Esophagus (tissue), 2 donors: ENCODE measurements at regions not wholly inside any gene's neighbourhood (a gene's known extent, or its start where the extent isn't known, plus 50 kb on each side); places are given as distances from the start of the nearest gene placed in this dataset.

Experiments used
- H3K27ac ChIP-seq, 2 donors: one replicate each; pipeline ENCODE4 v1.5.1; 2013; ENCODE audit warnings: low read depth in 2 of 2, mild to moderate bottlenecking in 2 of 2, inconsistent platforms in 1 of 2, low read length in 1 of 2, moderate library complexity in 1 of 2
- H3K27me3 ChIP-seq, 2 donors: one replicate each; pipeline ENCODE4 v1.6.1; 2013; ENCODE audit warnings: low read length in 2 of 2, control low read depth in 1 of 2, mild to moderate bottlenecking in 1 of 2; ENCODE audit not compliant: insufficient read depth in 2 of 2, control insufficient read depth in 1 of 2
- H3K36me3 ChIP-seq, 2 donors: one replicate each; pipeline ENCODE4 v1.6.1; 2013; ENCODE audit warnings: low read length in 1 of 2; ENCODE audit not compliant: control insufficient read depth in 2 of 2, insufficient read depth in 2 of 2
- H3K4me1 ChIP-seq, 2 donors: one replicate each; pipeline ENCODE4 v1.6.1; 2013; ENCODE audit warnings: low read length in 1 of 2; ENCODE audit not compliant: control insufficient read depth in 2 of 2, insufficient read depth in 2 of 2
- H3K4me3 ChIP-seq, 2 donors: one replicate each; pipeline ENCODE4 v1.5.1; 2013; ENCODE audit warnings: low read length in 2 of 2, mild to moderate bottlenecking in 2 of 2, low read depth in 1 of 2, moderate library complexity in 1 of 2
- H3K9me3 ChIP-seq, 2 donors: one replicate each; pipeline ENCODE4 v1.6.1; 2013; ENCODE audit warnings: mild to moderate bottlenecking in 2 of 2, low read depth in 1 of 2, low read length in 1 of 2, moderate library complexity in 1 of 2; ENCODE audit not compliant: control insufficient read depth in 2 of 2, insufficient read depth in 1 of 2
- WGBS, 2 donors: extraction: QIAGEN DNeasy Blood & Tissue Kit; methylation state at CpG; one replicate each; pipeline ENCODE4 v1.1.7; 2013; 5-methylcytosine and 5-hydroxymethylcytosine counted together
- donor health status: healthy with polysubstance abuse.
- donor health status: Bipolar disorder and iron deficiency.

GRCh38 chr16:73147958-73148357 is 100.0 kb upstream of the ZFHX3 start:
- Histone ChIP-seq H3K4me3 (no peak overlapping the region), H3K9me3 (no peaks in the 10 kb centered on the region), H3K27me3 (no peaks in the 10 kb centered on the region), H3K36me3 (no peaks in the 10 kb centered on the region), H3K4me1 (no peaks in the 10 kb centered on the region), H3K27ac (no peak overlapping the region)
- 46 to 60% methylated on average over 3 of the region's 3 CpGs for WGBS, 2 donors

- Histone ChIP-seq H3K4me3 (no peak overlapping the region), H3K27me3 (no peaks in the 10 kb centered on the region), H3K9me3 (no peaks in the 10 kb centered on the region), H3K4me1 (no peaks in the 10 kb centered on the region), H3K27ac (no peak overlapping the region), H3K36me3 (no peaks in the 10 kb centered on the region)
- 88 to 91% methylated on average over 10 of the region's 10 CpGs for WGBS, 2 donors
Measured at GRCh38 chr16:73145166-73145880, 97.4 kb upstream of the ZFHX3 start.

- Histone ChIP-seq H3K9me3 (no peaks in the 10 kb centered on the region), H3K36me3 (no peaks in the 10 kb centered on the region), H3K4me3 (peak overlapping the region in 1 of 2 donors; percentile 14), H3K27me3 (no peaks in the 10 kb centered on the region), H3K4me1 (no peaks in the 10 kb centered on the region), H3K27ac (no peak overlapping the region)
- WGBS, 2 donors: 34 to 38% methylated on average over 14 of the region's 14 CpGs
Measured at GRCh38 chr16:73143576-73144422, 95.9 kb upstream of the ZFHX3 start.

GRCh38 chr16:73143002-73143401 is 95.1 kb upstream of the ZFHX3 start:
- no peak overlapping the region for H3K4me3 ChIP-seq
- WGBS, 2 donors: 75 to 76% methylated on average over 6 of the region's 6 CpGs
- H3K4me1 ChIP-seq: no peaks in the 10 kb centered on the region
- no peak overlapping the region for H3K27ac ChIP-seq
- no peaks in the 10 kb centered on the region for H3K36me3 ChIP-seq
- H3K27me3 ChIP-seq: no peaks in the 10 kb centered on the region
- H3K9me3 ChIP-seq: no peaks in the 10 kb centered on the region

- Histone ChIP-seq H3K9me3 (no peaks in the 10 kb centered on the region), H3K4me3 (no peak overlapping the region), H3K36me3 (no peaks in the 10 kb centered on the region), H3K27me3 (no peaks in the 10 kb centered on the region), H3K4me1 (no peaks in the 10 kb centered on the region), H3K27ac (no peak overlapping the region)
- 71 to 86% methylated on average over 9 of the region's 9 CpGs for WGBS, 2 donors
Measured at GRCh38 chr16:73142053-73142854, 94.3 kb upstream of the ZFHX3 start.

- Histone ChIP-seq H3K27me3 (no peaks in the 10 kb centered on the region), H3K4me1 (no peaks in the 10 kb centered on the region), H3K4me3 (no peak overlapping the region), H3K27ac (no peak overlapping the region), H3K9me3 (no peaks in the 10 kb centered on the region), H3K36me3 (no peaks in the 10 kb centered on the region)
- 72 to 73% methylated on average over 4 of the region's 4 CpGs for WGBS, 2 donors
Measured at GRCh38 chr16:73140929-73141328, 93.0 kb upstream of the ZFHX3 start.

DNA sequence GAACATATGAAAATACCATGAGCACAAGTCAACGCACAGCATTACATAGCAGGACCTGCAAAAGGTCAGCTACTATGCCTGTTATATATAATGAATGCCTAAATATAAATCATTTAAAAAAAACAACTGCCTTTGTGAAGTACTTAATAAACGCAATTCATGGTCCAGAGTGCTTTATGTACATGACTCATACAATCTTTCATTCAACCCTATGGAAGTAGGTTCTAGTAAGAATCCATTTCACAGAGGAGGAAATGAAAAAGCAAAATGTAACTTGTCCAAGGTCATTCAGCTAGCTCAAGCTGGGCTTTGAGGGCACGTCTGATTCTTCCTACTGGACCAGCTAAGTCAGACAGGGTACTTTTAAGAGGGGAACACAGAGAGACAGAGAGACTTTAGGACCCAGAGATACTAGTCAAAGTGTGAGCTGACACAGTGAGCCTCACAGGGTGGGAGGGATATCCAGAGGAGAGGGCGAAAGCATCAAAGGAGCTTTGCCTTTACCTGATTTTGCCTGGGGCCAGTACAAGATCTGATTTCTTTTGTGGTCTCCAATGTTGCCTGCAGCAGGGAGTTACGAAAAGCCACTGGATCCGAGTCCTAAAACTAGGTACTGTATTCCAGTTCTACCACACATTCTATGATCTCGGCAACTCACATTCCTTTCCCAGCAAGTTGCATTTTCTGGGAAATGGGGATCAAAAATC is 83.4 kb upstream of the ZFHX3 start:
- 67 to 72% methylated on average over 7 of the region's 7 CpGs for WGBS, 2 donors
- Histone ChIP-seq H3K27me3 (no peaks in the 10 kb centered on the region), H3K4me1 (no peaks in the 10 kb centered on the region), H3K4me3 (no peak overlapping the region), H3K9me3 (no peaks in the 10 kb centered on the region), H3K36me3 (no peaks in the 10 kb centered on the region), H3K27ac (no peak overlapping the region)

- Histone ChIP-seq H3K27ac (no peak overlapping the region), H3K9me3 (no peaks in the 10 kb centered on the region), H3K4me3 (no peak overlapping the region), H3K27me3 (no peaks in the 10 kb centered on the region), H3K4me1 (no peaks in the 10 kb centered on the region), H3K36me3 (no peaks in the 10 kb centered on the region)
- 93% methylated on average over 13 of the region's 13 CpGs for WGBS, 2 donors
Measured at GRCh38 chr16:73129455-73129854, 81.5 kb upstream of the ZFHX3 start.

DNA sequence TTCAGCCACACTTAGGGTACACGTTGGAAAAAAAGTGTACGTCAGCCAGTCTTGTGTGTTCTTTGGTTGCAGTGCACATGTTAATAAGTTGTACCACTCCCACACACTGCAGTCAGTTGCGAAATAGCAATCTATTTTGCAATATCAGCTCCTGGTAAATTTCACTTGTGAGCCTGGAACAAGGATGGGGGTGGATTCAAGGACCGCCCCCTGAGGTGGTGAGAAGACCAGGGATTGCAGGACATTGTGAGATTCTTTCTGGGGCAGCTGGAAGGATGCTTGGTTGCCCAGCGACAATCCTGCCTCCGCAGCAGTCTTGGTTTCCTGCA is 78.6 kb upstream of the ZFHX3 start:
- Histone ChIP-seq H3K4me1 (no peaks in the 10 kb centered on the region), H3K4me3 (no peak overlapping the region), H3K27ac (no peak overlapping the region), H3K27me3 (no peaks in the 10 kb centered on the region), H3K9me3 (no peaks in the 10 kb centered on the region), H3K36me3 (no peaks in the 10 kb centered on the region)
- 68 to 69% methylated on average over 6 of the region's 6 CpGs for WGBS, 2 donors
